Coronary artery (tissue), 2 donors: ENCODE measurements at regions not wholly inside any gene's neighbourhood (a gene's known extent, or its start where the extent isn't known, plus 50 kb on each side); places are given as distances from the start of the nearest gene placed in this dataset.

Experiments
- DNase-seq: peaks from one replicate; pipeline ENCODE4 v3.0.0-alpha.2; 2017; ENCODE audit warnings: low spot score
- H3K27ac ChIP-seq, 2 donors: fragments of 200-600 bp; sonication (generic); one replicate each; pipeline ENCODE4 v1.5.1; 2016 to 2019
- H3K4me3 ChIP-seq: fragments of 200-600 bp; sonication (generic); 2 replicates; pipeline ENCODE4 v1.5.1; 2016; ENCODE audit warnings: mild to moderate bottlenecking, moderate library complexity
- CTCF ChIP-seq: fragments of 200-600 bp; sonication (generic); IDR thresholded peaks from one replicate; pipeline ENCODE4 v1.5.1; 2019; ENCODE audit warnings: antibody characterized with exemption

- DNase-seq: no peak
- Histone ChIP-seq H3K4me3 (no peak overlapping the region), H3K27ac (no peak overlapping the region)
- no peak for TF ChIP-seq CTCF
Observed at GRCh38 chr2:172296267-172297046, 130.9 kb upstream of the ITGA6 start.

GRCh38 chr2:172297531-172297930 lies 129.9 kb upstream of the ITGA6 start:
- H3K27ac ChIP-seq: no peak overlapping the region
- DNase-seq: no peak
- no peak overlapping the region for H3K4me3 ChIP-seq
- TF ChIP-seq CTCF: no peak

GRCh38 chr2:172297950-172298349 lies 129.4 kb upstream of the ITGA6 start:
- no peak for DNase-seq
- no peak for TF ChIP-seq CTCF
- H3K27ac ChIP-seq: no peak overlapping the region

DNA sequence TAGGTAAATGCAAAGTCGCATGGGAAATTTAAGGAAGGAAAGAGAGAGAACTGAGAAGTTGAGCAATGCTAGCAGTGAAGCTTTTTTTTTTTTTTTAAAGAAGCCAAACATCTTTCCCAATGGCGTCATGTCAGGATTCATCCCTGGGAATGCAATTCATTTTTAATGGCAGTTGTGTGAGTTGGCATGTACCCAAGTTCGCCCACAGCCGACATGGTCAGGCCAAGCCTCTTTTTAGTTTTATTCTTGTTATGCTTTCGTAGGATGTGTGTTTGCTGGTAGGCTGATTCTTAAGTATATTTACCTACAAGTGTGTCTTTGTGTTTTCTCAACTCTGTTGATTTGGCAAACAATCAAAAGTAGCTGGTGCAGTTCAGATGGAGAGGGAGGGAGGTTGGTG lies 127.6 kb upstream of the ITGA6 start:
- TF ChIP-seq CTCF: no peak
- no peak for DNase-seq
- Histone ChIP-seq H3K4me3 (no peak overlapping the region), H3K27ac (no peak overlapping the region)

More at GRCh38 chr2:172297950-172298349, 129.4 kb upstream of the ITGA6 start:
- no peak overlapping the region for H3K4me3 ChIP-seq

DNA sequence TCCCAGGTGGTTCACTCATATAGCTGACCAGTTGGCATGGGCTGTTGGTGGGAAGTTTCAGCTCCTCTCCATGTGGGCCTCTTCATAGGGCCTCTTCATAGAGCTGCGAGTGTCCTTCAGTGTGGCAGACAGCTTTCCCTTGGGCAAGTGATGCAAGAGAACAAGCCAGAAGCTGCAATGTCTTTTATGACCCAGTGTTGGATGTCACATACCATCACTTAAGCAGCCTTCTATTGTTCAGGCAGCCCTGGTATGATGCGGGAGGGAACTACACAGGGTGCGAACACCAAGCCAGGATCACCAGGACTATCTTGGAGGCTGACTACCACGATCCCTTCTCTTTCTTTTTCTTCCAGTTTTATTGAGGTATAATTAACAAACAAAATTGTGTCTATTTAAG lies 126.5 kb upstream of the ITGA6 start:
- no peak for TF ChIP-seq CTCF
- no peak for DNase-seq
- Histone ChIP-seq H3K27ac (no peak overlapping the region), H3K4me3 (no peak overlapping the region)

GRCh38 chr2:172305066-172305465 lies 122.3 kb upstream of the ITGA6 start:
- TF ChIP-seq CTCF: no peak
- Histone ChIP-seq H3K27ac (no peak overlapping the region), H3K4me3 (no peak overlapping the region)
- DNase-seq: no peak

DNA sequence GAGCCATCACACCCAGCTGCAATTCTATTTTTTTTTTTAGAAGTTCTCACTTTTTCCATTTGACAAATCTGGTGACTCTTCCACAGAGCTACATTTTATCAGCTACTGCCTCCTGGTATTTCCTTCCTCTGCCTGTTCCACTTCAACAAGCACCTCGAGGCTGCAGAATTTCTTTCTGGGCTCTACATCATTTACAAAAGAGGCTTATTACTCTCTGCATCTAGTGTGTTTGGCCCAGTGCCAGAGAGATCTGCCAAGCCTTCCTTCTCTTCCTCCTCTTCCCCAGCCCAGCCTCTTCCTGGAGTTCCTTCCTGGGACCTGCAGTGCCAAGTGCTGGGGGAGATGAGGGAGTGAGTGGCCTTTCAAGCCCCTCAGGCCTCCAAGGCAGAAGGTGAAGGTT lies 119.6 kb upstream of the ITGA6 start:
- DNase-seq: no peak
- no peak for TF ChIP-seq CTCF
- H3K4me3 ChIP-seq: no peak overlapping the region
- H3K27ac ChIP-seq: no peak overlapping the region
